Left ventricle myocardium inferior (tissue), 1 donor: ENCODE measurements at regions not wholly inside any gene's neighbourhood (a gene's known extent, or its start where the extent isn't known, plus 50 kb on each side); places are given as distances from the start of the nearest gene placed in this dataset.
"Not testable (repeated sequence)": the region's sequence is repeated elsewhere in the genome, so short reads cannot be mapped to it uniquely, and the experiment has no call there.

Experiments used
- DNase-seq: peaks from one replicate; pipeline ENCODE4 v3.0.0-alpha.2; 2020
- H3K27ac ChIP-seq: fragments of 200-600 bp; replicated peaks from 2 replicates; pipeline ENCODE4 v1.8.0; 2021
- H3K27me3 ChIP-seq: fragments of 200-600 bp; 2 replicates; pipeline ENCODE4 v1.8.0; 2021; ENCODE audit warnings: low read depth
- H3K36me3 ChIP-seq: fragments of 200-600 bp; 2 replicates; pipeline ENCODE4 v1.8.0; 2021
- H3K4me1 ChIP-seq: fragments of 200-600 bp; 2 replicates; pipeline ENCODE4 v1.8.0; 2021
- H3K4me3 ChIP-seq: fragments of 200-600 bp; 2 replicates; pipeline ENCODE4 v1.8.0; 2021; ENCODE audit warnings: mild to moderate bottlenecking, moderate library complexity
- H3K9me3 ChIP-seq: fragments of 200-600 bp; replicated peaks from 2 replicates; pipeline ENCODE4 v1.8.0; 2021
- intact Hi-C: fragments of 100-400 bp; cut with micrococcal nuclease; formaldehyde crosslinking; loops from one replicate; pipeline ENCODE4 v1.11.0; 2022
- TF ChIP-seq, protein P1 (sequence below): fragments of 200-600 bp; IDR thresholded peaks from 2 replicates; pipeline ENCODE4 v1.8.0; 2021; ENCODE audit warnings: antibody characterized with exemption, mild to moderate bottlenecking, borderline replicate concordance
- donor health status: DM: no; HTN: yes; CAD: no; lungs with severe emphysema.

DNA sequence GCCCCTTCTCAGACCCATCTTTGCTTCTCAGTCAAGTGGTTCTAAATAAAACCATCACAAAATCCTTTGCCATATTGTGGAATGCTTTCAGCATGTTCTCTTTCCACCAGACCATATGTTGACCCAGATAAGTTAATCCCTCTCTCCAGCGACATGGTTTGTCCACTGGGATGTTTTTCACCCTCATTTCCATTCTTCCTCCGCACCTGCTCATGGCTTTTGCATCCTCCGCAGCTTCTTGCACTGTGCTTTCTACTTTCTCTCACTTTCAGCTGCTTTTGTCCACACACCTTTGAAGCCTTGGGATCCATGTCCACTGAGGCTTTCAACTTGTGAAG is 52.3 kb upstream of the WAC start:
- intact Hi-C loops: no loop called here
- H3K9me3 ChIP-seq: no peaks in the 10 kb centered on the region
- no peaks in the 10 kb centered on the region for H3K4me1 ChIP-seq
- no peaks in the 10 kb centered on the region for H3K36me3 ChIP-seq
- TF ChIP-seq, protein P1, sequence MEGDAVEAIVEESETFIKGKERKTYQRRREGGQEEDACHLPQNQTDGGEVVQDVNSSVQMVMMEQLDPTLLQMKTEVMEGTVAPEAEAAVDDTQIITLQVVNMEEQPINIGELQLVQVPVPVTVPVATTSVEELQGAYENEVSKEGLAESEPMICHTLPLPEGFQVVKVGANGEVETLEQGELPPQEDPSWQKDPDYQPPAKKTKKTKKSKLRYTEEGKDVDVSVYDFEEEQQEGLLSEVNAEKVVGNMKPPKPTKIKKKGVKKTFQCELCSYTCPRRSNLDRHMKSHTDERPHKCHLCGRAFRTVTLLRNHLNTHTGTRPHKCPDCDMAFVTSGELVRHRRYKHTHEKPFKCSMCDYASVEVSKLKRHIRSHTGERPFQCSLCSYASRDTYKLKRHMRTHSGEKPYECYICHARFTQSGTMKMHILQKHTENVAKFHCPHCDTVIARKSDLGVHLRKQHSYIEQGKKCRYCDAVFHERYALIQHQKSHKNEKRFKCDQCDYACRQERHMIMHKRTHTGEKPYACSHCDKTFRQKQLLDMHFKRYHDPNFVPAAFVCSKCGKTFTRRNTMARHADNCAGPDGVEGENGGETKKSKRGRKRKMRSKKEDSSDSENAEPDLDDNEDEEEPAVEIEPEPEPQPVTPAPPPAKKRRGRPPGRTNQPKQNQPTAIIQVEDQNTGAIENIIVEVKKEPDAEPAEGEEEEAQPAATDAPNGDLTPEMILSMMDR: no peak
- no peak overlapping the region for H3K27ac ChIP-seq
- DNase-seq: no peak
- no peaks in the 10 kb centered on the region for H3K27me3 ChIP-seq
- no peak overlapping the region for H3K4me3 ChIP-seq

DNA sequence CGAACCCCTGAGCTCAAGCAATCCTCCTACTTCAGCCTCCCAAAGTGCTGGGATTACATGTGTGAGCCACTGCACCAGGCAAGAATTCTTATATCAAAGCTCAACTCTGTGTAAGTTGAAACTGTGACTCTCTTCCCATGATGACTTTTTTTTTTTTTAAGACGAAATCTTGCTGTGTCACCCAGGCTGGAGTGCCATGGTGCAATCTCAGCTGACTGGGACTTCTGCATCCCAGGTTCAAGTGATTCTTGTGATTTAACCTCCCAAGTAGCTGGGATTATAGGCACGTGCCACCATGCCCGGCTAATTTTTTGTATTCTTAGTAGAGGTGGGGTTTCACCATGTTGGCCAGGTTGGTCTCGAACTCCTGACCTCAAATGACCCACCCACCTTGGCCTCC is 51.6 kb upstream of the WAC start:
- H3K9me3 ChIP-seq, DNase-seq, H3K27me3 ChIP-seq, H3K36me3 ChIP-seq, H3K4me3 ChIP-seq, intact Hi-C loops, H3K27ac ChIP-seq, H3K4me1 ChIP-seq: not testable (repeated sequence)

DNA sequence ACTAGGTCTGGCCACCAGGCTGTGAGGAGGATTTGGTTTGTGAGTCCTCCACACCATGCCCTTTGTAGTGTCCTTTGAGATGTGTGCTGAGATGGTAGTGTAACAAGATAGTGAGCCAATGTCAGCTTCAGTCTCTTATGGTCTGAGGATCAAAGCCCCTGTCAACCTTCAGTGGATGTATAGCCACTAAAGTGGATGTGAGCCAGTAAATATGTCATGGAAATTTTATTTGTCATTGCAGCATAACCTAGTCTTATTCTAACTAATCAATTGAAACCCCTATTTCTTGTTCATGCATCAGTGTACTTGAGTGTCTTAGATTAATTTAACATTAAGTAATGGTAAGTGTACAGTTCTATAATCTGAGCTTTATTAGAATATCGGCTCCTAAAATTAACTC is 51.0 kb upstream of the WAC start:
- H3K4me3 ChIP-seq: no peak overlapping the region
- H3K4me1 ChIP-seq: no peaks in the 10 kb centered on the region
- no peak overlapping the region for H3K27ac ChIP-seq
- H3K9me3 ChIP-seq: no peaks in the 10 kb centered on the region
- TF ChIP-seq, protein P1: no peak
- no peaks in the 10 kb centered on the region for H3K27me3 ChIP-seq
- intact Hi-C loops: no loop called here
- H3K36me3 ChIP-seq: no peaks in the 10 kb centered on the region
- no peak for DNase-seq
